Activated naive CD8-positive, alpha-beta T cell treated with anti-CD3 and anti-CD28 coated beads, Interleukin-2, amount 10 ng/mL, durations not matched to agents 7 days and 5 days (primary cell): ENCODE measurements at regions not wholly inside any gene's neighbourhood (a gene's known extent, or its start where the extent isn't known, plus 50 kb on each side); places are given as distances from the start of the nearest gene placed in this dataset.

Source experiments
- ATAC-seq: fragments of 150-1000 bp; cut with Tn5 transposase; one replicate; pipeline ENCODE4 v1.10.0; 2021; ENCODE audit warnings: low read depth, moderate library complexity
- POLR2A ChIA-PET: fragments of 350-600 bp; sonication (Branson Sonifier 250); formaldehyde crosslinking; loops from one replicate; lab custom pipeline; 2021; ENCODE audit warnings: antibody characterized with exemption; lab: Charles Lee
- DNase-seq: peaks from one replicate; pipeline ENCODE4 v3.0.0; 2021
- H3K27ac Mint-ChIP-seq: one replicate; pipeline ENCODE4 v1.8.0; 2022; ENCODE audit warnings: mild to moderate bottlenecking, mixed read lengths
- H3K27me3 Mint-ChIP-seq: one replicate; pipeline ENCODE4 v1.8.0; 2022; ENCODE audit warnings: mild to moderate bottlenecking, moderate library complexity, mixed read lengths
- H3K36me3 Mint-ChIP-seq: one replicate; pipeline ENCODE4 v1.8.0; 2021; ENCODE audit warnings: mild to moderate bottlenecking, mixed read lengths
- H3K4me1 Mint-ChIP-seq: one replicate; pipeline ENCODE4 v1.8.0; 2021; ENCODE audit warnings: mixed read lengths
- H3K4me3 Mint-ChIP-seq: one replicate; pipeline ENCODE4 v1.8.0; 2022; ENCODE audit warnings: mild to moderate bottlenecking, moderate library complexity, mixed read lengths
- H3K9me3 Mint-ChIP-seq: one replicate; pipeline ENCODE4 v1.8.0; 2021; ENCODE audit warnings: mixed read lengths

- POLR2A ChIA-PET = no interaction called here
- Mint-ChIP-seq H3K4me1 (no peaks in the 10 kb centered on the region), H3K27me3 (no peaks in the 10 kb centered on the region), H3K4me3 (no peak overlapping the region), H3K36me3 (no peaks in the 10 kb centered on the region), H3K9me3 (no peaks in the 10 kb centered on the region), H3K27ac (no peak overlapping the region)
- no peak for DNase-seq
- ATAC-seq = no peak
Observed at GRCh38 chr14:101189962-101190560, 286.5 kb upstream of the RTL1 start.

DNA sequence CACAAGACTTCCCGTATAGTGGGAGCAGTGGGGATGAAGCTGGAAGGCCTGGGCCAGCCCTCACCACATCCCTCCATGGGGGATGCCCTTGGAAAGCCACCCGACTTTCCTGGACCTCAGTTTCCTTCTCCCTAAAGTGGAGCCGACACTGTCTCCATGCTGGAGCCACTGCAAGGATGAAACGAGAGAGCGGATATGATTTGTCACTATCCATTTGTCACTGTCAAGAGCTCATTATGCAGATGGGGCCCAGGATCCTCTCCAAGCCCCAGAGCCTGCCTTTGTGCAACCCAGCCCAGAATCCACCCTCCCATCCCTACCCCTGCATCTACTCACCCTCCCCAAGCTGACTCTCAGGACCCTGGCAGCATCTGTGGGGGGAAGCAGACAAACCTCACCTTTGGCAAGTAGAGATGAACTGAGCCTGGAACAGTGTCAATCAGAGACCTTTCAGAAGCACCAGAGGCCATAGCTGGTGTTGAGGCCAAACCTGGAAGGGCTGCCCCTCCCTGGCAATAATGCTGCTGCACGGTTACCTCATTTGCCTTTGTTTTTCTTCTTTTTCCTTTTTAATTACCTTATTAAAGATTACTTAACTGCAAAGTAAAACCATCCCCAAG is 287.7 kb upstream of the RTL1 start:
- POLR2A ChIA-PET = no interaction called here
- Mint-ChIP-seq H3K4me1 (no peaks in the 10 kb centered on the region), H3K4me3 (no peak overlapping the region), H3K9me3 (no peaks in the 10 kb centered on the region), H3K36me3 (no peaks in the 10 kb centered on the region), H3K27ac (no peak overlapping the region), H3K27me3 (no peaks in the 10 kb centered on the region)
- ATAC-seq = no peak
- no peak for DNase-seq

DNA sequence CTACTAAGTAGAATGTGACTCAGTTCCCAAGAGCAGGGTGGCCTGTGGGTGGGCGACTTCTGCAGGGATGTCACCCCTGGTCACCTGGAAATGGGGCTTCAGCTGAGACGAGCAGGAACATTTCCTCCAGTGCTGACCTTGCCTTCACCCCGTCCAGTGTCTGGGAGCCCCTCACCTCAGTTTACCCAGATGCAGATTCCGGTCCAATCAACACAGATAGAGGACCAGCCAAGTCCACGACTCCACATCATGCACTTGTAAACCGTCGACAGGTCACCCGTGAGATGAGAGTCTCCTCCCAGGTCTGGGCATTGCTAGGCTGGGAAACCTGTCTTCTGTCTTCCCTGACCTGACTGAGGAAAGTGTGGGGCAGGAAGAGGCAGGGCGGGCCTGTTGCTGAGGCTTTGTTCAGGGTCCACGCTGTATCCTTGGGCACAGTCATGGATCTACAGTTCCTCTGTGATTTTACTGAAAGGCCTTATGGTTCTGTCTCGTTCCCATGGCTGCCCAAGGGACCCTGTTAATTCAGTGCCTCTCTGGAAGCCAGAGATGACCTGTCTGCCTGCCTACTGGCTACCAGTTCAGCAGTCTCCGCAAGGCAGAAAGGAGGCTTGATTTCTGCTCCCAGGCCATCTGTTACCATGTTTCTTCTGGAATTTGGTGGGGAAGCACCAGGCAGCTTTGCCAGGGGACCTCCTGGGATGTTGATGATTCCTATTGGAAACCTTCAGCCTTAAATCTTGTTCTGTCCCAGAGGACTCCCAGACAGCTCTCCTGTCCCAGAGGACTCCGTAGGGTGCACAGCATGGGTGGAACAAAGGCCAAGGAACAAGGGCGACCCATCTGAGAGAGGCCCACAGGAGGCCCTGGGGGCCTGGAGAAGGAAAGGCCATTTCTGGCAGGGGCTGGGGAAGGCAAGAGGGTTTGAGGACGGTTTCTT is 288.5 kb upstream of the RTL1 start:
- no peaks in the 10 kb centered on the region for H3K36me3 Mint-ChIP-seq
- POLR2A ChIA-PET = no interaction called here
- H3K4me1 Mint-ChIP-seq = no peaks in the 10 kb centered on the region
- ATAC-seq = no peak
- H3K27ac Mint-ChIP-seq = no peak overlapping the region
- H3K9me3 Mint-ChIP-seq = no peaks in the 10 kb centered on the region
- no peak for DNase-seq
- H3K27me3 Mint-ChIP-seq = no peaks in the 10 kb centered on the region
- no peak overlapping the region for H3K4me3 Mint-ChIP-seq

DNA sequence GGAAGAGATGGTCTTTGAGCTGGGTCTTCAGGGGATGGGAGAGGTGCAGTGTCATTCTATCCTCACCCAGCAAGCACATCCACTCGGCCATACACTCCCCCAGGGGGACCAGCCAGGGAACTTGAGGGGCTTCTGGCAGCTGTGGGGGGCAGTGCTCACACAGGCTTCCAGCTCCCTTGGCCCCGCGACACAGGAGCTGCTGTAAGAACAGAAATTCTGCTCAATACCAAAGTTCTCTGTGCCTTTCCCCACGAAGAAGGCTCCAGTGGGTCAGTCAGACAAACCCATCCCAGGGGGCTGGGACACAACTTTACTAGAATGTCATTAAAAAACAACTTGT is 289.1 kb upstream of the RTL1 start:
- POLR2A ChIA-PET = no interaction called here
- Mint-ChIP-seq H3K36me3 (no peaks in the 10 kb centered on the region), H3K4me3 (no peak overlapping the region), H3K9me3 (no peaks in the 10 kb centered on the region), H3K4me1 (no peaks in the 10 kb centered on the region), H3K27me3 (no peaks in the 10 kb centered on the region), H3K27ac (no peak overlapping the region)
- DNase-seq (no peak), ATAC-seq (no peak)

- no peak overlapping the region for H3K27ac Mint-ChIP-seq
- no peak overlapping the region for H3K4me3 Mint-ChIP-seq
- ATAC-seq (no peak), DNase-seq (no peak)
- H3K4me1 Mint-ChIP-seq = no peaks in the 10 kb centered on the region
- H3K27me3 Mint-ChIP-seq = no peaks in the 10 kb centered on the region
- no peaks in the 10 kb centered on the region for H3K9me3 Mint-ChIP-seq
- H3K36me3 Mint-ChIP-seq = no peaks in the 10 kb centered on the region
- POLR2A ChIA-PET = no interaction called here
Observed at GRCh38 chr14:101193106-101193844, 289.8 kb upstream of the RTL1 start.

- H3K27me3 Mint-ChIP-seq = no peaks in the 10 kb centered on the region
- no peak overlapping the region for H3K4me3 Mint-ChIP-seq
- ATAC-seq (no peak), DNase-seq (no peak)
- no peaks in the 10 kb centered on the region for H3K36me3 Mint-ChIP-seq
- no peaks in the 10 kb centered on the region for H3K4me1 Mint-ChIP-seq
- H3K27ac Mint-ChIP-seq = no peak overlapping the region
- POLR2A ChIA-PET = no interaction called here
- no peaks in the 10 kb centered on the region for H3K9me3 Mint-ChIP-seq
Observed at GRCh38 chr14:101193845-101194372, 290.4 kb upstream of the RTL1 start.

- Mint-ChIP-seq H3K36me3 (no peaks in the 10 kb centered on the region), H3K27ac (no peak overlapping the region), H3K4me3 (no peak overlapping the region), H3K9me3 (no peaks in the 10 kb centered on the region), H3K27me3 (no peaks in the 10 kb centered on the region), H3K4me1 (no peaks in the 10 kb centered on the region)
- DNase-seq = no peak
- POLR2A ChIA-PET = no interaction called here
- no peak for ATAC-seq
Observed at GRCh38 chr14:101194373-101195308, 291.1 kb upstream of the RTL1 start.

DNA sequence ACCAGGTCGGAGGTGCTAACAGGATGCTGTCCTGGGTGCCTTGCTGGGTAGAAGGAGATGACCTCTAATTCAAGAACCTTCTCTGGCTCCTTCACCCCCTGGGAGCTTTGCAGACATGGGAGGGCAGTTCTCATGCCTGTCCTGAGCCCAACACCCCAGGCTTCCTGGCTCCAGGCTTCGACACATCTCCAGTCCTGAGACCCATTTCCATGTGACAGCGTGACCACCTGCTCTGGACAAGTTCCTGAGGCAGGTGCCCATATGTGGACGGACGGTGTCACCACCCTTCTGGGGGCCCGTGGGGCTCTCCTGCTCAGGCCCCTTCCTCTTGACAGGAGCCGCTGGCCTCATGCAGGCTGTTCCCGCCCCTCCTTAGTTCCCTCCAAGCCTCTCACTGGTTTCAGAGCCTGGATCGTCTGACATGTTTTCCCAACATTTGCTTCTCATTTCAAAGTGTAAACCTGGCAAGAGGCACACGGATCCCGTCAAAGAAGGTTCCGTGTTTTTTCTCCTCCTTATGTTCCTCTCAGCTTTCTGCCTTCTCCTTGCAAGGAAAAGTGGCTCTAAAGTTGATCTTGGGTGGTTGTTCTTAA is 291.9 kb upstream of the RTL1 start:
- no peak overlapping the region for H3K27ac Mint-ChIP-seq
- POLR2A ChIA-PET = no interaction called here
- DNase-seq (no peak), ATAC-seq (no peak)
- H3K27me3 Mint-ChIP-seq = no peaks in the 10 kb centered on the region
- no peaks in the 10 kb centered on the region for H3K36me3 Mint-ChIP-seq
- H3K4me1 Mint-ChIP-seq = no peaks in the 10 kb centered on the region
- no peak overlapping the region for H3K4me3 Mint-ChIP-seq
- no peaks in the 10 kb centered on the region for H3K9me3 Mint-ChIP-seq

DNA sequence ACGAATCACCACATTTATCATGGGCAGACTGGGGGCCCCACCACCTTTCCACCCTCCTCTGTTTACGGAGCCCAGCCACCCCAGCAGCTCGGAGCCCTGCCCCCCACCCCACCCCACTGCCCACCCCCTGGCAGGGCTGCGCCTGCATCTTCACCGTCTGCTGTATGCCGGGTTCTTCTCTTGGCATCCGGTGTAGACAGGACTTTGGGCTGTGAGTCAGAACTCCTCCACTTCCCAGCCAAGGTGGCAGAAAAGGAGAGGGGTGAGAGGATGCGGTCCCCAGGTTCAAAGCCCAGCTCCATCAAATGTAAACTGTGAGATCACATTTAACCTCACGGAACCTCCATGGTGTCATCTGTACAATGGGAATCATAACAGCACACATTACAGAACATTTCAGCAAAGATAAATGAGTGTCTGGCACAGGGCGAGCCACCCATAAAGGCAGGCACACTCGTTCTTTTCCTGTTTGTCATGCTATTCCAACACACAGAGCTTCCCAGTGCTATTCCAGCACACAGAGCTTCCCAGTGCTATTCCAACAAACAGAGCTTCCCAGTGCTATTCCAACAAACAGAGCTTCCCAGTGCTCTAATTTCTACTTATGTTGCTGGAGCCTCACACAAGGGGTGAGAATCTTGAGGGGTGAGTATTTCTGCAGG is 292.7 kb upstream of the RTL1 start:
- no peaks in the 10 kb centered on the region for H3K9me3 Mint-ChIP-seq
- no peaks in the 10 kb centered on the region for H3K4me1 Mint-ChIP-seq
- DNase-seq (no peak), ATAC-seq (no peak)
- no peaks in the 10 kb centered on the region for H3K36me3 Mint-ChIP-seq
- H3K27me3 Mint-ChIP-seq = no peaks in the 10 kb centered on the region
- H3K4me3 Mint-ChIP-seq = no peak overlapping the region
- POLR2A ChIA-PET = no interaction called here
- no peak overlapping the region for H3K27ac Mint-ChIP-seq

DNA sequence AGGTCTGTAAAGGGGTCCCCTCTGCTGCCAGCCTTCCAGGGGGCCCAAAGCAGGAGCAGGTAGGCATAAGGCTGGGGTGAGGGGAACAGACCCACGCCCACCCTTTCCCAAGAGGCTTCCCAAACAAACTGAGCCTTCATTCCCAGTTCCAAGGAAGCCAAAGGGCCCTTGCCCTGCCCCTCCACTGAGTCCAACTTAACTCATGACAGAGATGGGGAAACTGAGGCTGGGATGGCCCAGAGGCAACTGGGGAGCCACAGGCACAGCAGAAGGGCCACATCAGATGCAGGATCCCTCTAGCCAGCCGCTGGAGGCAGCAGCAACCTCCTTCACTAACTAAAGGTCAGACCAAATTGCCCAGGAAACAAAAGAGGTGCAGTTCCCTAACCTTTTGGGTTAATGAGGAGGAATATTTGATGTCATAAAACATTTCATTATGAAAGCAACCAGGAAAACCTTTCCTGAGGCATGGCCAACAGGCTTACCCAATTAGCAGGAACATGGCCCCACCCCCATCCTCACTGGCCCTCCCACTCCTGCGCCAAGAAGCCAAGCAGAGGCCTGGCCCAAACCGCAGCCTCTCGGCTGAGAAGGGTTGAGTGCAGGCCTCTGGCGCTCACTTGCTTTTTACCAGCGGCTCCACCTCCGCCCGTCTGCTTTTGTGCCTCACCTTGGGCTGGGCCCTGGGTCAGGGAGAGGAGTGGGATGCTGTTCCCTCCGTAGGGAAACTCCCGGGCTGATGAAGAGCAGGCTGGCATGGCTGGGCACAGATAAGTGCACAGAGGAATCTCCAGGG is 293.5 kb upstream of the RTL1 start:
- no peaks in the 10 kb centered on the region for H3K4me1 Mint-ChIP-seq
- POLR2A ChIA-PET = no interaction called here

GRCh38 chr14:101197595-101198397 is 294.3 kb upstream of the RTL1 start:
- Mint-ChIP-seq H3K4me1 (no peaks in the 10 kb centered on the region), H3K36me3 (no peaks in the 10 kb centered on the region), H3K9me3 (no peaks in the 10 kb centered on the region), H3K27me3 (no peaks in the 10 kb centered on the region), H3K27ac (no peak overlapping the region), H3K4me3 (no peak overlapping the region)
- DNase-seq (no peak), ATAC-seq (no peak)
- POLR2A ChIA-PET = no interaction called here

More for the DNA sequence above, 293.5 kb upstream of the RTL1 start:
- Mint-ChIP-seq H3K27ac (no peak overlapping the region), H3K27me3 (no peaks in the 10 kb centered on the region), H3K4me3 (no peak overlapping the region), H3K36me3 (no peaks in the 10 kb centered on the region), H3K9me3 (no peaks in the 10 kb centered on the region)
- DNase-seq (no peak), ATAC-seq (no peak)
